ENCODE measurements at regions not wholly inside any gene's neighbourhood (a gene's known extent, or its start where the extent isn't known, plus 50 kb on each side); places are given as distances from the start of the nearest gene placed in this dataset.
"Not testable (repeated sequence)": the region's sequence is repeated elsewhere in the genome, so short reads cannot be mapped to it uniquely, and the experiment has no call there.

- DNase-seq = no peak
These were observed 64.8 kb upstream of the SLC1A4 start for GRCh38 chr2:64924170-64924934.

GRCh38 chr2:64925930-64926722, 63.1 kb upstream of the SLC1A4 start:
- DNase-seq = not testable (repeated sequence)

- DNase-seq = no peak
These were observed 60.4 kb upstream of the SLC1A4 start for GRCh38 chr2:64928813-64929212.

GRCh38 chr2:64929333-64929732, 59.9 kb upstream of the SLC1A4 start:
- no peak for DNase-seq

GRCh38 chr2:64930258-64930671, 58.9 kb upstream of the SLC1A4 start:
- no peak for DNase-seq

GRCh38 chr2:64931246-64932115, 57.7 kb upstream of the SLC1A4 start:
- no peak for DNase-seq

GRCh38 chr2:64932116-64932370, 57.2 kb upstream of the SLC1A4 start:
- DNase-seq = no peak

- no peak for DNase-seq
These were observed 56.6 kb upstream of the SLC1A4 start for GRCh38 chr2:64932371-64933216.

GRCh38 chr2:64934530-64934929, 54.7 kb upstream of the SLC1A4 start:
- no peak for DNase-seq

GRCh38 chr2:64936809-64937208, 52.4 kb upstream of the SLC1A4 start:
- no peak for DNase-seq

- DNase-seq = not testable (repeated sequence)
These were observed 51.9 kb upstream of the SLC1A4 start for GRCh38 chr2:64937314-64937686.

GRCh38 chr2:64937687-64938491, 51.3 kb upstream of the SLC1A4 start:
- no peak for DNase-seq

- no peak for DNase-seq
These were observed 50.5 kb upstream of the SLC1A4 start for GRCh38 chr2:64938607-64939285.

GRCh38 chr2:64939332-64939917, 49.8 kb upstream of the SLC1A4 start:
- DNase-seq = no peak

Data from NCI-H69 (cell line).